ENCODE measurements at regions not wholly inside any gene's neighbourhood (a gene's known extent, or its start where the extent isn't known, plus 50 kb on each side); places are given as distances from the start of the nearest gene placed in this dataset.
"Not testable (repeated sequence)": the region's sequence is repeated elsewhere in the genome, so short reads cannot be mapped to it uniquely, and the experiment has no call there.

DNA sequence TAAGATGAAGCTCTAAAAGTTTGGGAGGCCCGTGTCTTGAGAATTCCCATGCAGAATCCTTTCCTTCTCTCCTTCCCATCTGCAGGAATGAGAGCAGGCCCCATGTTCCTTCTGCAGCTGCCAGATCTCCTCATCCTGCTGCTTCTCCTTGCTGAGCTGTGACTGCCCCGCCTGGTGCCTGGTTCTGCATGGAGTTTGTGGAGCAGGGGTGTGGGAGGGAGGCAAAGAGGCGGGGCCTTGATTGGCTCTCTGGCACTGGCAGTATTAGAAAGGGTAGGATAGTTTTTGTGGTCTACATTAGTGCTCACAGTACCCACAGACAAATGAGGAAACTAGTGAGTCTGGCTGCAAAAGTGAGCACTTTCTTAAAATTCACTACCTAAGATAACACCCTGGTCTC lies 91.1 kb upstream of the CLPB start:
- TF ChIP-seq, protein P1, sequence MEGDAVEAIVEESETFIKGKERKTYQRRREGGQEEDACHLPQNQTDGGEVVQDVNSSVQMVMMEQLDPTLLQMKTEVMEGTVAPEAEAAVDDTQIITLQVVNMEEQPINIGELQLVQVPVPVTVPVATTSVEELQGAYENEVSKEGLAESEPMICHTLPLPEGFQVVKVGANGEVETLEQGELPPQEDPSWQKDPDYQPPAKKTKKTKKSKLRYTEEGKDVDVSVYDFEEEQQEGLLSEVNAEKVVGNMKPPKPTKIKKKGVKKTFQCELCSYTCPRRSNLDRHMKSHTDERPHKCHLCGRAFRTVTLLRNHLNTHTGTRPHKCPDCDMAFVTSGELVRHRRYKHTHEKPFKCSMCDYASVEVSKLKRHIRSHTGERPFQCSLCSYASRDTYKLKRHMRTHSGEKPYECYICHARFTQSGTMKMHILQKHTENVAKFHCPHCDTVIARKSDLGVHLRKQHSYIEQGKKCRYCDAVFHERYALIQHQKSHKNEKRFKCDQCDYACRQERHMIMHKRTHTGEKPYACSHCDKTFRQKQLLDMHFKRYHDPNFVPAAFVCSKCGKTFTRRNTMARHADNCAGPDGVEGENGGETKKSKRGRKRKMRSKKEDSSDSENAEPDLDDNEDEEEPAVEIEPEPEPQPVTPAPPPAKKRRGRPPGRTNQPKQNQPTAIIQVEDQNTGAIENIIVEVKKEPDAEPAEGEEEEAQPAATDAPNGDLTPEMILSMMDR (IDR thresholded peaks at IDR 0.05): no peak
- Histone ChIP-seq H3K27me3 (no peaks in the 10 kb centered on the region), H3K4me3 (no peak overlapping the region), H3K4me1 (no peaks in the 10 kb centered on the region), H3K36me3 (no peaks in the 10 kb centered on the region), H3K27ac (no peak overlapping the region), H3K9me3 (no peaks in the 10 kb centered on the region)
- no peak for DNase-seq (ENCODE audit: low spot score in 2 of 2)
- intact Hi-C loops (cut with DNase I): no loop called here

GRCh38 chr11:72524711-72525110 lies 90.4 kb upstream of the CLPB start:
- Histone ChIP-seq H3K27me3 (no peaks in the 10 kb centered on the region), H3K9me3 (no peaks in the 10 kb centered on the region), H3K4me3 (no peak overlapping the region), H3K36me3 (no peaks in the 10 kb centered on the region), H3K4me1 (no peaks in the 10 kb centered on the region), H3K27ac (no peak overlapping the region)
- DNase-seq (ENCODE audit: low spot score in 2 of 2): no peak
- TF ChIP-seq, protein P1 (IDR thresholded peaks at IDR 0.05): no peak
- intact Hi-C loops (cut with DNase I): no loop called here

DNA sequence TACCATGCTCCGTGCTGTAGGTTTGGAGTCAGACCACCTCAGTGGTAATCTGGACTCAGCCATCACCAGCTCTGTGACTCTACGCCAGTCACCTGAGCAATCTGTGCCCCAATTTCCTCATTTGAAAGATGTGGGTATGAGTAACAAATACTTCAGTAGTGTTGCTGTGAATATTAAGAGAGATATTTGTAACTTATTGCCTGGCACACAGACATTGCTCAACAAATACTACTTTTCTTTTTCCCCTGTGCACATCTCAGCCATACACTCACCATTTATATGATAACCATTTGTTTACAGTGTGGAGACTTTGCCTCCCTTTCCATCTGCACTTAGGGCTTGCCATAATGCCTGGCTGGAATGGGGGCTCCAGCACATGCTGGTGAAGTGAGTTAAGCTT lies 89.7 kb upstream of the CLPB start:
- Histone ChIP-seq H3K27ac (no peak overlapping the region), H3K36me3 (no peaks in the 10 kb centered on the region), H3K27me3 (no peaks in the 10 kb centered on the region), H3K9me3 (no peaks in the 10 kb centered on the region), H3K4me1 (no peaks in the 10 kb centered on the region), H3K4me3 (no peak overlapping the region)
- intact Hi-C loops (cut with DNase I): no loop called here
- no peak for DNase-seq (ENCODE audit: low spot score in 2 of 2)
- TF ChIP-seq, protein P1 (IDR thresholded peaks at IDR 0.05): no peak

DNA sequence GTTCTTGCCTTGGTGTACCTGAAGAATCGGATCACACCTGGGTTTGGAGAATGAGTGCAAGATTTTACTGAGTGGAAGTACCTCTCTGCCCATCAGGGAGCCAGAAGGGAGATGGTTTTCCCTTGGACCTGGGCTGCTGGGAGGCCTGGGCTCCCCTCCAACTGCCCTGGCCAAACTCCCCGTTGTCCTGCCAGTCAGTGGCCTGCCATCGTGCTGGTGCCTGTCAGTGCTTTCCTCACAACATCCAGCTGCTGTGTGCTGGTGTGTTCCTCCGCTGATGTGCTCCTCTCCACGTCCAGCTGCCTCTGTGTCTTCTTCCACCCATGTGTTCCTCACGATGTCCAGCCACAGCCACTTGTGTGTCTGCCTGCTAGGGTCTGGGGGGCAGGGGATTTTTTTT lies 87.9 kb upstream of the CLPB start:
- Histone ChIP-seq H3K27me3 (no peaks in the 10 kb centered on the region), H3K36me3 (no peaks in the 10 kb centered on the region), H3K4me1 (no peaks in the 10 kb centered on the region), H3K27ac (no peak overlapping the region), H3K4me3 (no peak overlapping the region), H3K9me3 (no peaks in the 10 kb centered on the region)
- TF ChIP-seq, protein P1 (IDR thresholded peaks at IDR 0.05): no peak
- DNase-seq (ENCODE audit: low spot score in 2 of 2): no peak
- intact Hi-C loops (cut with DNase I): no loop called here

- Histone ChIP-seq H3K27me3 (no peaks in the 10 kb centered on the region), H3K4me3 (no peak overlapping the region), H3K4me1 (no peaks in the 10 kb centered on the region), H3K27ac (no peak overlapping the region), H3K36me3 (no peaks in the 10 kb centered on the region), H3K9me3 (no peaks in the 10 kb centered on the region)
- no peak for DNase-seq (ENCODE audit: low spot score in 2 of 2)
- intact Hi-C loops (cut with DNase I): no loop called here
- TF ChIP-seq, protein P1 (IDR thresholded peaks at IDR 0.05): no peak
Observed at GRCh38 chr11:72521664-72522063, 87.3 kb upstream of the CLPB start.

DNA sequence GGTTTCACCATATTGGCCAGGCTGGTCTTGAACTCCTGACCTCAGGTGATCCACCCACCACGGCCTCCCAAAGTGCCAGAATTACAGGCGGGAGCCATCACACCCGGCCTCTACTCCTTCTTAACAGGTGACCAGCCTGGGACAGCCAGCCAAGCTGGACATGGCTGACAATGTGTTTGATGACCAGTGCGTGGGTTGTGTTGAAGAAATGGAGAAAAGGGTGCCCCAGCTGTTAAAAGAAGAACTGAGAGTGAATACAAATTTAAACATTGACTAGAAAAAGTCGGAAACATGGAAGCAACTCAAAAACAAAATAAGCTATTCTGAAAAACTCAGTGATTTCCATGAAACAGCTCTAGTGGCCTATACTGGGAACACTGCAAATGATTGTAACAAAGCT lies 86.5 kb upstream of the CLPB start:
- H3K4me1 ChIP-seq: no peaks in the 10 kb centered on the region
- intact Hi-C loops (cut with DNase I): no loop called here

GRCh38 chr11:72519882-72520281 lies 85.6 kb upstream of the CLPB start:
- DNase-seq (ENCODE audit: low spot score in 2 of 2); intact Hi-C loops (cut with DNase I); H3K4me1 ChIP-seq; H3K9me3 ChIP-seq; H3K27me3 ChIP-seq; H3K27ac ChIP-seq; H3K4me3 ChIP-seq; H3K36me3 ChIP-seq: not testable (repeated sequence)

More for the DNA sequence above, 86.5 kb upstream of the CLPB start:
- Histone ChIP-seq H3K27me3 (no peaks in the 10 kb centered on the region), H3K36me3 (no peaks in the 10 kb centered on the region), H3K9me3 (no peaks in the 10 kb centered on the region), H3K27ac (no peak overlapping the region), H3K4me3 (no peak overlapping the region)
- TF ChIP-seq, protein P1 (IDR thresholded peaks at IDR 0.05): no peak
- DNase-seq (ENCODE audit: low spot score in 2 of 2): no peak

Measured in ascending aorta (tissue), 2 donors.